IgD-negative memory B cell (primary cell): ENCODE measurements at regions not wholly inside any gene's neighbourhood (a gene's known extent, or its start where the extent isn't known, plus 50 kb on each side); places are given as distances from the start of the nearest gene placed in this dataset.
A peak's percentile ranks its signal among the peaks of the same experiment; 100 is the strongest.
"Not testable (repeated sequence)": the region's sequence is repeated elsewhere in the genome, so short reads cannot be mapped to it uniquely, and the experiment has no call there.

Experiments
- H3K27ac Mint-ChIP-seq, 3 donors: one replicate each; pipeline ENCODE4 v1.8.0; 2020 to 2022; ENCODE audit warnings: mild to moderate bottlenecking in 3 of 3, mixed read lengths in 3 of 3, moderate library complexity in 1 of 3
- H3K27me3 Mint-ChIP-seq: one replicate; pipeline ENCODE4 v1.8.0; 2021; ENCODE audit warnings: mixed read lengths
- H3K36me3 Mint-ChIP-seq: one replicate; pipeline ENCODE4 v1.8.0; 2020; ENCODE audit warnings: mild to moderate bottlenecking, mixed read lengths
- H3K4me1 Mint-ChIP-seq, 3 donors: one replicate each; pipeline ENCODE4 v1.8.0; 2020 to 2022; ENCODE audit warnings: mixed read lengths in 3 of 3, mild to moderate bottlenecking in 1 of 3
- H3K4me3 Mint-ChIP-seq, 4 donors: one replicate each; pipeline ENCODE4 v1.8.0; 2020 to 2022; ENCODE audit warnings: mild to moderate bottlenecking in 4 of 4, mixed read lengths in 4 of 4, moderate library complexity in 3 of 4
- H3K9me3 Mint-ChIP-seq, 3 donors: one replicate each; pipeline ENCODE4 v1.8.0; 2020 to 2021; ENCODE audit warnings: mixed read lengths in 3 of 3, mild to moderate bottlenecking in 1 of 3

DNA sequence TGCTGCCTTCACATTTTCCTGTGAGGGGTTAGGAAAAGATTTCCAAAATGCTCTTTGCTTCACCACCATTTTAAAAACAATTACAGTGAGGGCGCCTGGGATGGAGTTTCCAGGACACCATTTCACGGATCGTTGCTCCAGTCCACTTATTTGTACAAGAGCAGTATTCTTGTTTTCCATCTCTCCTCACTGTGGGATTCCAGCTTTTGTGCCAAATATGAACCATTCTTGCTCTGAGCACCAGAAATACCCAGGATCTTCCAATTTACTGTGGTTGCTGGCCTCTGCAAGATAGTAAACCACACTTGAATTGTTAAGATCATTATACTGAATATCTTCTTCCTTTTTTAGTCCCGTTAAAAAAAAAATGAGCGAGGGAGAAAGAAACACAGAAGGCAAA is 899.5 kb downstream of the TLE1 start:
- Mint-ChIP-seq H3K27me3 (no peaks in the 10 kb centered on the region), H3K4me3 (no peak overlapping the region), H3K4me1 (no peaks in the 10 kb centered on the region), H3K27ac (no peak overlapping the region), H3K9me3 (no peaks in the 10 kb centered on the region), H3K36me3 (peaks cover 3% of the 10 kb centered on the region)

DNA sequence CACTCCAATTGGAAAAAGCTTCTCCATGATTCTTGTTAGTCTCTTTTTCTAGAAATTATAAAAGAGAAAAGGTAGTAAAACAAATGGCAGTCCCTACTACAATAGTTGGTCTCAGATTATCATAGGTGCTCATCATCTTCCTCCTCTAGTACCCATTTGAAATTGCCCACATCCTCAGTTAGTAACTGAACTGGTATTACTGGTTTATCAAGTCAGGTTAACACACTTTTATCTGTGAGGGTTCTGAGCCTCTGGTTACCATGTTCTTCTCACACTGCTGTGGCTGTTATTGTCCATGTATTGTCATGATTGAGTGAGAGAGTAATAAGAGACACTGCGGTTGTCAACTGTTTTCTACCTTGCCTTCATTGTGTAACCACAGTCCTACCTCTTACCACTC is 901.7 kb downstream of the TLE1 start:
- H3K27me3 Mint-ChIP-seq, result no peaks in the 10 kb centered on the region
- H3K27ac Mint-ChIP-seq, result no peak overlapping the region
- no peaks in the 10 kb centered on the region for H3K4me1 Mint-ChIP-seq
- no peaks in the 10 kb centered on the region for H3K9me3 Mint-ChIP-seq
- no peaks in the 10 kb centered on the region for H3K36me3 Mint-ChIP-seq
- no peak overlapping the region for H3K4me3 Mint-ChIP-seq

DNA sequence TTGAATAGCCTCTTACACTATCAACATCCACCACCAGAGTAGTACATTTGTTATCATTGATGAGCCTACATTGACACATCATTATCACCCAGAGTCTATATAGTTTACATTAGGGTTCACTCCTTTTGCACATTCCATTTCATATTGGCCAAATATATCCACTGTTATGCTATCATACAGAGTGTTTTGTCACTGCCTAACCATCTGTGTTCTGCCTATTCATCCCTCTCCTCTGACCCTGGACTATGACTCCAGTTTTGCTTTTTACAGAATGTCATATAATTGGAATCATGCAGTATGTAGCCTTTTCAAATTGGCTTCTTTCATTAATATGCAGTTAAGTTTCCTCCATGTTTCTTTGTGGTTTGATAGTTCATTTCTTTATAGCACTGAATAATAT is 904.7 kb downstream of the TLE1 start:
- H3K27ac Mint-ChIP-seq, result no peak overlapping the region
- no peaks in the 10 kb centered on the region for H3K36me3 Mint-ChIP-seq
- peaks cover 0 to 2% (median 1%) of the 10 kb centered on the region in 3 donors for H3K9me3 Mint-ChIP-seq
- no peak overlapping the region for H3K4me3 Mint-ChIP-seq
- H3K4me1 Mint-ChIP-seq, result peaks cover 0 to 1% (median 0%) of the 10 kb centered on the region in 3 donors
- no peaks in the 10 kb centered on the region for H3K27me3 Mint-ChIP-seq

DNA sequence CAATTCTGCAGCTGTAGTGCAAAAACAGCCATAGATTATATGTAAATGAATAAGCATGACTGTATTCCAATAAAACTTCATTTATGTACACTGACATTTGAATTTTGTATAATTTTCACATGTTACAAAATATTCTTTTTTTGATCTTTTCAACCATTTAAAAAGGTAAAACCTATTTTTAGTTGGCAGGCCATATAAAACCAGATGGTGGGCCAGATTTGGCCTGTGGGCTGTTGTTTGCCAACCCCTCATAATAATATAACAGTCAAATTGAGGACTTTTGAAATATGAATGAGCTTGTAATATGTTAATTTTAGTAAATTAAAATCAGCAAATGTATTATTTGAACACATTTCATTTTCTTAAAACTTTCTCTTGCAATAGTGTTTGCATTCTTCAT is 913.4 kb downstream of the TLE1 start:
- H3K4me3 Mint-ChIP-seq, result no peak overlapping the region
- no peaks in the 10 kb centered on the region for H3K4me1 Mint-ChIP-seq
- no peaks in the 10 kb centered on the region for H3K9me3 Mint-ChIP-seq
- H3K27me3 Mint-ChIP-seq, result no peaks in the 10 kb centered on the region
- H3K36me3 Mint-ChIP-seq, result no peaks in the 10 kb centered on the region
- H3K27ac Mint-ChIP-seq, result no peak overlapping the region

DNA sequence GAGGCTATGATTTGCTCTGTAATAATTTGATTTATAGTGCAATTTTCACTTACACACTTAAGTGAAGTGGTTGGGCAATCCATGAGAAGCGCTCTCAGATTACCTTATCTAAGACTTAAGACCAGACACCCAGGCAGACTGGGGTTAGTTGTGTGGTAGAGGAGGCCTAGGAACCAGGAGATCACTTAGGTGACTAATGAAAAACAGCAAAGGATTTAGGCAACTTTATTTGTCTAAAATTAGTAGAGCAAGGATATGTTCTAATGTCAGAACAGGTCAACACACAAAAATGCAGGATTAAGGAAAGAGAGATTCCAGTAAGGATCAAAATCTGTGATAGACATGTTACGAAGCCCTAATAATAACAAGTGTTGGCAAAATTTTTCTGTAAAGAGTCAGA is 913.8 kb downstream of the TLE1 start:
- H3K27ac Mint-ChIP-seq, result no peak overlapping the region
- H3K27me3 Mint-ChIP-seq, result no peaks in the 10 kb centered on the region
- H3K4me1 Mint-ChIP-seq, result no peaks in the 10 kb centered on the region
- H3K4me3 Mint-ChIP-seq, result no peak overlapping the region
- no peaks in the 10 kb centered on the region for H3K9me3 Mint-ChIP-seq
- H3K36me3 Mint-ChIP-seq, result no peaks in the 10 kb centered on the region

DNA sequence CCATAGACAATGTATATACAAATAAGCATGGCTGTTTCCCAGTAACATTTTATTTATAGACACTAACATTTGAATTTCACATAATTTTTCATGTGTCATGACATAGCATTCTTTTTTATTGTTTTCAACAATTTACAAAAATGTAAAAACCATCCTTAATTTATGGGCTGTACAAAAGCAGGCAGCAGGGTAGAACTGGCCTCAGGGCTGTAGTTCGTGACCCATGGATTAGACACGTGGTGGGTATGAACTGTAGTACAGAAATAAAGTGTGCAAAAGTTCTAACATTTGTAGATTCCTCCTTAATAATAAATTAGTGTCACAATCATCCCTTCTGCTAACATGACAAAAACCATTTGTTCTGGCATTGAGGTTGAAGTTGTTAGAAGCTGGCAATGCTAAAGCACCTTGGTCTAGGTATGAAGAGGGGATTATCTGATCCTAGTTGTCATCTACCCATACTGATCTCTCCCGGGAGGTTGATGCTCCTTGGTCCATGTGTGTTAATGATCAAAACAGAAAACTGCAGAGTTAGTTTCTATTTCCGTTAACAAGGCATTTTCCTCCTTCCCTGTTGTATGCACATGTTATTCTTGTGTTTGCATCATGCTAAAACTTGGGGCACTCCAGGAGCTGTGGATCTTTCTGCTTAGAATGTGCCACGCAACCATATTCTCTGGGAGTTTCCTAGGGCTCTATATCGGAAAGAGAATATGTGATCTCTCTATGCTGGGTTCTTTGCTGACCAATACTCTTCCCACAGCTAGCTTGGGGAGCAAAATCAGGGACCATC is 917.6 kb downstream of the TLE1 start:
- Mint-ChIP-seq H3K36me3 (no peaks in the 10 kb centered on the region), H3K4me3 (no peak overlapping the region), H3K4me1 (peaks cover 0 to 5% (median 0%) of the 10 kb centered on the region in 3 donors), H3K9me3 (peaks cover 0 to 4% (median 0%) of the 10 kb centered on the region in 3 donors), H3K27me3 (no peaks in the 10 kb centered on the region), H3K27ac (peak overlapping the region in 1 of 3 donors; percentile 59)

DNA sequence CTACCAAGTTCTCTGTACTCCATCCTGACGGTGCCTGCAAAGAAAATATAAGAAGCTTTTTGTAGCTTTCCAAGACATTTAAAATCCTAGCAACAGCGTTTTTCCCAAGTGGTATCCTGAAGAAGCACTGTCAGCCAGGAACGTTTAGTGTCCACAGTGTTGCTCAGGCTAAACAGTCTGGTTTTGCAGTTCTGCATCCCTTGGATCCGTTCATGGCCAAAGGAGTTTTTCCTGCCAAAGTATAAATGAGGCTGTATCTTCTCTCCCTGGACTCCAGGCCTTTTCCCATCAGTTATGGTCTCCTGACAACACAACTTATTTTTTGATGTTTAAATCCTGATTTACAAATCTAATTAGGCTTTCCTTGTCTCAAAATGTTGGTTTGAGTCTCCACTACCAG is 925.8 kb downstream of the TLE1 start:
- Mint-ChIP-seq H3K4me1 (no peaks in the 10 kb centered on the region), H3K4me3 (no peak overlapping the region), H3K27ac (no peak overlapping the region), H3K36me3 (peaks cover 8% of the 10 kb centered on the region), H3K9me3 (peaks cover 0 to 17% (median 2%) of the 10 kb centered on the region in 3 donors), H3K27me3 (no peaks in the 10 kb centered on the region)

DNA sequence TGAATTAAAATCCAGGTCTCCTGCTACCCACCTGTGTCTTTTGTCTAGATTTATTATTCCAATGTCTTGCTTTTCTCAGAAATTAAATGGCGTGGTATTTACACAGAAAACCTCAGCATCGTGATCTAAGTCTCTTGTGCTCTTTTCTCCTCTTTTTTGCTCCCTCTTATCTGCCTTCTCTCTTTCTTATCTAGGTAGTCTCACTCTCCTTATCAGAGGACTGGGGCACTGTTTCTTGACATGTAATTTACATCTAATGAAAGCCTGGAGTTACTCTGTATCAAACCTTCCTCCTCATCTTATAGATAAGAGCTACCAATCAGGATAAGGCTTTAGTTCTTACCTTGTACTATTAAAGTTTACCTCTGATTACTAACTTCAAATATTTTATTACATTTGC is 933.8 kb downstream of the TLE1 start:
- Mint-ChIP-seq H3K9me3 (no peaks in the 10 kb centered on the region), H3K4me3 (no peak overlapping the region), H3K36me3 (peaks cover 11% of the 10 kb centered on the region), H3K4me1 (no peaks in the 10 kb centered on the region), H3K27ac (no peak overlapping the region), H3K27me3 (no peaks in the 10 kb centered on the region)

DNA sequence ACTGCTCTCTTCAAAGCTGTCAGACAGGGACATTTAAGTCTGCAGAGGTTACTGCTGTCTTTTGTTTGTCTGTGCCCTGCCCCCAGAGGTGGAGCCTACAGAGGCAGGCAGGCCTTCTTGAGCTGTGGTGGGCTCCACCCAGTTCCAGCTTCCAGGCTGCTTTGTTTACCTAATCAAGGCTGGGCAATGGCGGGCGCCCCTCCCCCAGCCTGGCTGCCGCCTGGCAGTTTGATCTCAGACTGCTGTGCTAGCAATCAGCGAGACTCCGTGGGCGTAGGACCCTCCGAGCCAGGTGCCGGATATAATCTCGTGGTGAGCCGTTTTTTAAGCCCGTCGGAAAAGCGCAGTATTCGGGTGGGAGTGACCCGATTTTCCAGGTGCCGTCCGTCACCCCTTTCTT is 942.3 kb downstream of the TLE1 start:
- H3K27me3 Mint-ChIP-seq, H3K9me3 Mint-ChIP-seq, H3K36me3 Mint-ChIP-seq, H3K4me1 Mint-ChIP-seq, H3K4me3 Mint-ChIP-seq, H3K27ac Mint-ChIP-seq: not testable (repeated sequence)

DNA sequence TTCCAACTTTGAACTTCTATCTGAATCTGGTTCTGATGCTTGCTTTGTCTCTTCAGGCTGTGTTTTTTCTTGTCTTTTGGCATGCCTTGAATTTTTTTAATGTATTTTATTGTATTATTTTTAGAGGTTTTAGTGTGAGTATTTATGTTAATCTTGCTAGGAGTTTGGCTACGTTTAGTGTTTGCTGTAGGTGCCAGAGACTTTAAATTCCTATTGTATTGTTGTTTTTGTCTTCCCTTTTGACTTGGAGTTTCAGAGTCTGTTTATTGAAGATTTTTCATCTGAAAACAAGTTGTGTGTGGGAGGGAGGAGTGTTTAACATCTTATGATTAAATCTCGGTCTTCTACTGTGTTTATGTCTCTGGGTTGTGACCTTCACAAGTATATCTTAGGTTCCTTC is 956.8 kb downstream of the TLE1 start:
- H3K4me3 Mint-ChIP-seq, result no peak overlapping the region
- no peak overlapping the region for H3K27ac Mint-ChIP-seq
- H3K36me3 Mint-ChIP-seq, result peaks cover 5% of the 10 kb centered on the region
- H3K9me3 Mint-ChIP-seq, result peaks cover 2 to 4% (median 3%) of the 10 kb centered on the region in 3 donors
- H3K27me3 Mint-ChIP-seq, result no peaks in the 10 kb centered on the region
- H3K4me1 Mint-ChIP-seq, result peaks cover 0 to 2% (median 0%) of the 10 kb centered on the region in 3 donors

DNA sequence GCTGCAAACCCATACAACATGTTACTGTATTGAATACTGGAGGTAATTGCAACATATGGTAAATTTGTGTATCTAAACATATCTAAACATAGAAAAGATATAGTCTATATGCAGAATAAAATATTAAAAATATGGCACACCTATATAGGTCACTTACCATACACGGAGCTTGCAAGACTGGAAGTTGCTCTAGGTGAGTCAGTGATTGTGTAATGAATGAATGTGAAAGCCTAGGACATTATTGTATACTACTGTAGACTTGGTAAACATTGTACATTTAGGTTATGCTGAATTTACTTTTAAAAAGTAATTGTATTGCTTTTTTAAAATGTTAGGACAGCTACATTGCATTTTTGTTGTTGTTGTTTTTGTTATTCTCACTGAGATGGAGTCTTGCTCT is 968.8 kb downstream of the TLE1 start:
- Mint-ChIP-seq H3K27me3 (no peaks in the 10 kb centered on the region), H3K36me3 (peaks cover 27% of the 10 kb centered on the region), H3K4me3 (no peak overlapping the region), H3K9me3 (peaks cover 9 to 25% (median 11%) of the 10 kb centered on the region in 3 donors), H3K4me1 (no peaks in the 10 kb centered on the region), H3K27ac (no peak overlapping the region)

DNA sequence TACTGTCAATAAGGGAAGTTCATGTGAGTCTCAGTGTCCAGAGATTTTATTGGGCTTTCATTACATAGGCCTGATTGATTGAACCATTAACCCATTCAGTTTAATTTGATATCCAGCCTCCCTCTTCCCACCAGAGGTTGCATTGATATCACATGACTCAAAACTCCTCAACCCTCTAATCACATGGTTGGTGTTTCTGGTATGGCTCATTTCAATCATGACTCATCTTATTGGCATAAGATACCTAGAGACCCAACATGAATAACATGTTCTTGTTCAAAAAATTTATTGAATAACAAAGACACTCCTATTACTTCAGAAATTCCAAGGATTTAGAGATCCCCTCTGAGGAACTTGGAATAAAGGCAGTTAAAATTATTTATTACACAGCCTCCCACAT is 982.2 kb downstream of the TLE1 start:
- Mint-ChIP-seq H3K27ac (no peak overlapping the region), H3K4me1 (no peaks in the 10 kb centered on the region), H3K9me3 (peaks cover 14 to 33% (median 28%) of the 10 kb centered on the region in 3 donors), H3K36me3 (peaks cover 7% of the 10 kb centered on the region), H3K27me3 (no peaks in the 10 kb centered on the region), H3K4me3 (no peak overlapping the region)

DNA sequence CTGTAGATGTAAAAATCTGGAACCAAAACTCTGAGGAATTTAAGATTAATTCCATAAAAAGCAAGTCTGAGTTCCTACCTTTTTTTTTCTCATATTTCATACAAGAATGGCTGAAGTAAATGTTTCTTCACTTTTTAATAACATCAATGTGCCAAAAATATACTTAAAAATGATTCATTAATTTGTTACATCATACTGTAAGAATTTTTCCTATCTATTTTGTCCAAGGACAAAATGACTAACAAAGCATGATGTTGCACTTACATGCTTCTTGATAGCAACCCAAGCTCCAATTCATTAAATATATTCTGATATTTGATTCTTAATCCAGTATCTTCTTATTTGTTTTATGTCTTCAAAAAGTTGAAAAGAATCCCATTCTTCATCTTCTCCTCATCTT is 988.3 kb downstream of the TLE1 start:
- H3K9me3 Mint-ChIP-seq, result peaks cover 6 to 12% (median 9%) of the 10 kb centered on the region in 3 donors

DNA sequence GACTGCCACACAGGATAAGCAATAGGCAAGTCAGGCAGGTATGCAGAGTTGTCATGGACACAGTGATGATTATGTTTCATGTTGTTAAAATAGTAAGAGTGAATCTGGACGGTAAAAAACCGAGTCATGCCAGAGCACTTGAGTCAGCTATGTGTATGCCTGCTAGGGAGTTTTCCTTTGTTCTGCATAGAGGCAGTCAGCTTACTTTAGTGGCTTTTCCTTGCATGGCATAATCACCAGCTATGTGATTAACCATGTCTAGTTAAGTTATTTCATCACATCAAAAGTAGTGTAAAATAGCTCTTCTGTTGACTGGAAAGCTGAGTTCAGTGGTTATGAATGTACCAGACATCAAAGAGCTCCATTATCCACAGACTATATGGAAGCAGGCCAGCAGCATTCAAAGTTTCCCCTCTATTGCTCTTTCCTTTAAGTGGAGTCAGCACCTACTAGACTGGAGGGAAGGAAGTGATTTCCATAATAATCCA is 989.8 kb downstream of the TLE1 start:
- Mint-ChIP-seq H3K27me3 (no peaks in the 10 kb centered on the region), H3K9me3 (peaks cover 0 to 9% (median 8%) of the 10 kb centered on the region in 3 donors), H3K4me1 (peaks cover 0 to 2% (median 1%) of the 10 kb centered on the region in 3 donors), H3K4me3 (no peak overlapping the region), H3K27ac (no peak overlapping the region), H3K36me3 (peaks cover 3% of the 10 kb centered on the region)

More for the DNA sequence above, 988.3 kb downstream of the TLE1 start:
- H3K36me3 Mint-ChIP-seq, result peaks cover 3% of the 10 kb centered on the region
- H3K4me1 Mint-ChIP-seq, result peaks cover 0 to 2% (median 1%) of the 10 kb centered on the region in 3 donors
- H3K27ac Mint-ChIP-seq, result no peak overlapping the region
- H3K27me3 Mint-ChIP-seq, result no peaks in the 10 kb centered on the region
- no peak overlapping the region for H3K4me3 Mint-ChIP-seq

DNA sequence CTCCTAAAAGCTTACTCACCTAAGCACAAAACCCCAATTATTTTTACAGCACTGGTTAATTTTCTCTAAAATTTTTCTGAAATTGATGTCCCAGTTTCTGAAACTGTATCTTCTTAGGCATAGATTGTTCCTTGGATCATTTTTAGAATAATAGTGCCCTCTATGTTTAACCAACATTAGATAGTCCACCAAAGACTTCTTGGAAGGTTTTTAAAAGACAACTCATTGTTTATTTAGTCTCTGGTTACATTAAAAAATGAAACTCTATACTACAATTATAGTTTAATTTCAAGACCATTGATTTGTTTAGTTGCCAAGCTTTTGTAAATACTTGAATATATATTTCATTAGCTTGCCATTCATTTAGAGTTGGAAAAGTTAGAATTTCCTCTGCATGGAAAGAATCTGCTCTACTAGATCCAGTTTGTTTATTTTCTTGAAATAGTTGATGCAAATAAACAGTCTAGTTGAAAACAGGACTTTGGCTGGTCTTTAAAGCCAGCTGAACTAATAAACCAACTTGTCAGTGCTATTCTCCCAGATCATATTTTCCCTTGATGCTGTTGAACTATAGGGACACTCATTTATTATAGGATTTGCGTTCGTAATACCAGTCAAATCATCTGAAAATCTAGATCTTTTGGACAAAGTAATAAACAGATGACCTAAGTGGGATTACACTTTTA is 990.5 kb downstream of the TLE1 start:
- no peaks in the 10 kb centered on the region for H3K27me3 Mint-ChIP-seq
- H3K4me1 Mint-ChIP-seq, result peaks cover 0 to 2% (median 1%) of the 10 kb centered on the region in 3 donors
- H3K4me3 Mint-ChIP-seq, result no peak overlapping the region
- H3K36me3 Mint-ChIP-seq, result peaks cover 6% of the 10 kb centered on the region
- H3K27ac Mint-ChIP-seq, result no peak overlapping the region
- peaks cover 0 to 11% (median 8%) of the 10 kb centered on the region in 3 donors for H3K9me3 Mint-ChIP-seq
